ENCODE measurements at regions not wholly inside any gene's neighbourhood (a gene's known extent, or its start where the extent isn't known, plus 50 kb on each side); places are given as distances from the start of the nearest gene placed in this dataset.
"Not testable (repeated sequence)": the region's sequence is repeated elsewhere in the genome, so short reads cannot be mapped to it uniquely, and the experiment has no call there.

DNA sequence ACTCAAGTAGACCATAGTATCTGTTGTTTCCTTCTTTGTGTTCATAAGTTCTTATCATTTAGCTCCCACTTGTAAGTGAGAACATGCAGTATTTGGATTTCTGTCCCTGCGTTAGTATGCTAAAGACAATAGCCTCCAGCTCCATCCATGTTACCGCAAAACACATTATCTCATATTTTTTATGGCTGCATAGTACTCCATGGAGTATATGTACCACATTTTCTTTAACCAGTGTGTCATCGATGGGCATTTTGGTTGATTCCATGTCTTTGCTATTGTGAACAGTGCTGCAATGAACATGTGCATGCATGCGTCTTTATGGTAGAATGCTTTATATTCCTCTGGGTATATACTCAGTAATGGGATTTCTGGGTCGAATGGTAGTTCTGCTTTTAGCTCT, 148.1 kb upstream of the IRS2 start:
- DNase-seq: not testable (repeated sequence)

DNA sequence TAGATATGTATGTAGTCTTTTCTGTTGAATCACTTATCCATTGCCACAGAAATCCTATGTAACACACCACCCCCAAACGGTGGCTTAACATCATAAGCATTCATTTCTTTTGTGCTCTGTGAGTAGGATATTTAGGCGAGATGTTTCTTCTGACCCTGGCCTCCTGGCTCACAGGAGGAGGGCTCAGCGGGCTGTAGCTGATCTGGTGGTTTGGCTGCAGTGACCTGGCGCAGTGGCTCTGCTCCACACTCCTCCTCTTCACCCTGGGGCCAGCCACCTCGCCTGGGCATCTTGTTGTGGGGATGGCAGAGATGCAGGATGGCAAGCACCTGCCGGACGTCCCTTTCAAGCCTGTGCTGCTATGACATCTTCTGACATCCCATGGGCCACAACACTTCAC, 147.1 kb upstream of the IRS2 start:
- DNase-seq: no peak

DNA sequence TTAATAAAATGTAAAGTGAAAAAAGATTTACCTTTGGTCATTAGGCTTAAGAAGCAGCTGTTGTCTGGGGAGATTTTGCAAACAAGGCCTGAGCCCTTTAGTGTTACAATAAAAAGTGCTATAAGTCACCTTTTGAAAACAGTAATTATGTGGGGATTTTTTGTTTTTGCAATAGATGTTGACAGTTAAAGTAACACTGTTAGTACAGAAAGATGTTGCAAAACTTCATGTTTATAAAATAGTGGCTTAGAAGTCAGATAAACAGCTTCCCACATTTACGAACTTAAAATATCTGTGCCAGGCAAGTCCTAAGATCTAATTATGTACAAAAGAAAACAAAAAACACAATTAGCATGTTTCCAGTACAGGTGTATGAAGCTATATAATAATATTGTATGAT, 138.0 kb upstream of the IRS2 start:
- no peak for DNase-seq

DNA sequence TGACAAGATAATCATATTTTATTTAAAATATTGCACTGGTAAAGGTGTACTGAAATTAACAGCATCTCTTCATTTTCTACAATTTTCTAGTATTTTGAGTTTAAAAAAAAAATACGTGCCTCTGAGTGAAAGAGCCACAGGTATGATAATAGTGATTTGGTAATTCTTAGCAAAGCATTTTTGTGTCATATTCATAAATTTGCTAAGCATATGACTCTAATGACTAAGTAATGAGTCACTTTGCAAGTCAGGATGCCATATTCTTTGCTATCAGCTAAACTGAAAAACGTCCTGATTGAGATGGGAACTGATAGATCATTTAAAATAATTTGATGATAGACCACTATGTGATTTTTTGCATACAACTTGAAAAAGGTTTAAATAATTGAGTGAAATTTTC, 136.1 kb upstream of the IRS2 start:
- no peak for DNase-seq

DNA sequence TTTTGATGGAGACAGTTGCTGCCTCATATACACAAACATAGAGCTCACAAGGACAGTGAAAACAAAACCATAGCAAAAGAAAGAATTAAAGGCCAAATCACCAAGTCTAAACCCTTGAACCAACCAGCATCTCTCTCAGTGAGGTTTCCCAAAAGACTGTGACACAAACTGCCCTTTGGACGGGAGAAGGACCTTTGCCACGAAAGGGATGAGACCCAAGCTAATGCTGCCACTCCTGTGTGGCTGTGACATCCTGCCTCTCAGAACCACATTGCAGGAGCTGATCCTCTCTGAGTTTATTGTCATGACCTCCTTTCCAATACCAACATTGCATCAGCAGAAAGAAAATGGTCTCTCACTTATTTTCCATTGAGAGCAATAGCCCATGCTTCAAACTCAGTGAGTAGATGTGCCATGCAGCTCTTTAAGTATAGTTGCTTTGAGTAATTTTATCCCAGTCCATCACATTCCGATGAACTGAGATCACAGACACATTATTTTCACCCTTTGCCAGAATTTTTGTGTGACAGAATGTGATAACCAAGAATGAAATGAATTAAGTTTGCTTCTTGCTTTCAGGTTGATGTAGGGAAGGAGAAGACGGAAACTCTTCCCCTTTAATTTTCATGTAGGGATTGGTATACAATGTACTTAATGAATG, 133.5 kb upstream of the IRS2 start:
- no peak for DNase-seq

DNA sequence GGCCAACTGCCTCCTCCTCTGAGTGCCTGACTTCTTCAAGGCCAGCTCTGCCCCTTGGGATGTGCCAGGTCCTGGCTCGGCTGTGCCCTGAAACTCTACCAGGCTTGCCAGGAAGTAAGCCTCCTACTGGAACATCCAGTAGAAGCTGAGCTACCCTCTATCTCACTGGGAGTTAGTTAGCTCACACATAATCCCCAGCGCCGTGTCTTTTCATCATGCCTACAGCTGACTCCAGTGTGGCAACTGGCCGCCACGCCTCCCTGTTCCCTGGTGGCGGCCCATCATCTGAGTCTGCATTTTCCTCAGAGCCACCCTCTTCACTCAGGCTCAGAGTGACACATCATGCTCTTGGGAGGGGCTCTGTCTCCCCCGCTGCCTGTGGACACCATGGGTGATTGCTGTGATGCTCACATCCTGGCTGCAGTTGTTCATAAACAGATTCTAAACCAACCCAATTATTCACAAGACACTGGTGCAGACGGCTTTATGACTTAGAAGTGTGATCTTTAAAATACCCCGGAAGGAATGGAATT, 131.9 kb upstream of the IRS2 start:
- no peak for DNase-seq

DNA sequence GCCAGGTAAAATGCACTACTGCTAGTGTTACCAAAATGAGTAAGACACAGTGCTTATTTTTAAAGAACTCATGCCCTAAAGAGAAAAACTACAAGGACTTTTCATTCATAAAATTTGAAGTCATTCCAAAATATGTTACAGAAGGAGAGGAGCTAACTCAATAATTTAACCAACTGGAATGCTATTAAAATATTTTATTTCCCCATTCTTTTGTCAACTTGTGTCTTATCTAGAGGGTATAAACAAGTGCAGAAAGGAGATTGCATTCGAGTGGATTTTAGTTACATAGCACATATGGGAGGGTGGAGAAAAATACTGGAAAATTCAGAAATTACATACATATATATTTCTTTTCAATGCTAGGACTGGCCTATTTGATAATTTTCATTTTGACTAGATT, 131.0 kb upstream of the IRS2 start:
- no peak for DNase-seq

DNA sequence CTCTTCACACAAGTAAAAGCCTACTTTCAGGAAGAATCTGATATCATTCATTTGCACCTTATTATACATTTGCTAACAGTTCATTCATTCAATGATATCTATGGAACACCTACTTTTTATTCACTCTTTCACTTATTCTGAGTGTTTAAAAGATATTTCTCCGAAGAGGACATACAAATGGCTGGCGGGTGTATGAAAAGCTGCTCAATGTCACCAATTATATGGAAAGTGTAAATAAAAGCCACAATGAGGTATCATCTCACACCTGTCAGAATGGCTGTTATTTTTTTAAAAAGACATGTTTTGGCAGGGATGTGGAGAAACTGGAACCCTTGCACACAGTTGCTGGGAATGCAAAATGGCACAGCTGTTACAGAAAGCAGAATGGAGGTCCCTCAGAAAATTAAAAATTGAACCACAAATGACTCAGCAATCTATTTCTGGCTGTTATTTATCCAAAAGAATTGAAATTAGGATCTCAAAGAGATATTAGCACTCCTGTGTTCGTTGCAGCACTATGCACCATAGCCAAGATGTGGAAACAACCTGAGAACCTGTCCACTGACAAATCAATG, 127.6 kb upstream of the IRS2 start:
- DNase-seq: no peak

DNA sequence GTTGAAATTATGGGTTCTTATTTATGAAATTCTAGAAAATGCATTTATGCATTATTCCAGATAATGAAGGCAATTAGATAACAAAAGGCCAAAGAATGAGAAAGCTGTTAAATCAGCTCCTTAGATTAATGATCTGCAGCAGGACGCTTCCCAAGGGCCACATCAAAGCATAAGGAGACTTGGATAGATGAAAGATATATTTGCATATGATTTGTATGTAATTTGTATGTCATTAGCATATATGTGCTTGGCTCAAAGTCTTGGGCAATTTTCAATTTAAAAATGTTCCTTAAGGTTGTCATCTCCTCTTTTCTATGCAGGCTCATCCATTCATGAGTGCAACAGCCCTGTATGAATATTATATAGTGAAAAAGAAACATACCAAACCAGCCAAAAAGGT, 126.8 kb upstream of the IRS2 start:
- no peak for DNase-seq

DNA sequence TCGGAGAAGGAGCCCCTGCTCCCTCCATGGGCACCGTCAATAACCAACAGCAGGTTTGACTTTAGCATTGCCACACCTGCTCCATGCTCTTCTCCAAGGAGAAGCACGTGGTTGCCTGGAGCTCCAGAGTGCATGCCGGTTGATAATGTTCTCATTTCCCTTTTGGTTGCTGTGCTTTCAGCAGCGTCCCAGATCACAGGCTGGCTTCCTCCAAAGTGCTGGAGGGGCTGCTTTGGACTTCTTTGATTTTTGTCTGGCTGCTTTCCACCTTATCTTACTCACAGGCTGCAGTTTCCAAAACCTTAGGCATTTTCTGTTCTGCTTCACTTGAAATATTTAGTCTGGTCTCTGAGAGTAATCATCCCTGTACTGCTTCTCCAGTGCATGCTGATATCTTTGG, 123.8 kb upstream of the IRS2 start:
- DNase-seq: no peak

DNA sequence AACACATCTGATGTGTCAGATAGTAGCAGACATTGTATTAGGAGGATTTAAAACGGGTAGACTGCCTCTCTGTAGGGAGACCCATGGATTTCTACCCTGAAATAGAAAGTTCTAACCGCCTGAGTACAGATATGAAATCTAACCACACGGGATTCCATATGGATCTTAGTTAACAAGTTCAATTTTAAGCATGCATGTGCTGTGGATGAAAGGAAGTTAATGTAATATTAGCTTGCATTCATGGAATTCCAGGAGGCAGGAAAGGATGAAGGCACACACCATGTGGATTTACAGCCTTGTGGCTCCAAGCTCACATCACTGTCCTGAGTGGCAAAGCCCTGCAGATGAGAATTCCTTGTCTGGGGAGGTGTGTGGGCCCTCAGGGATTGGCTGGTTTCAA, 120.6 kb upstream of the IRS2 start:
- no peak for DNase-seq

DNA sequence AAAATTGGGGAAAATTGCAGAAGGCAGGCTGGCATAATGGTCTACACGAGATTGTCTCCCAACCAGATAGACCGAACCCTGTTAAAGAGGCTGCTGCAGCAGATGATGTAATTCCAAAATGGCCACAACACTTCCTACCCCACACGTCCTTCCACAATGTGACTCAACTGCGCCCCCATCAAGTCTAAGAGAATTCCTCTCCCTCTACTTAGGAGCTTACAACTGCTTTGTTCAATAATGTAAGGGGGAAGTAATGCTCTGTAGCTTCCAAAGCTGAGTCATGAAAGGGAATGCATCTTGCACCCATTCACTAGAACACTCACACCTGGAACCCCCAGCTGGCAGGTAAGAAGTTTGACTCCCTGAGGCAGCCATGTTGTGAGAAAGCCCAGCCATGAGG, 117.8 kb upstream of the IRS2 start:
- no peak for DNase-seq

DNA sequence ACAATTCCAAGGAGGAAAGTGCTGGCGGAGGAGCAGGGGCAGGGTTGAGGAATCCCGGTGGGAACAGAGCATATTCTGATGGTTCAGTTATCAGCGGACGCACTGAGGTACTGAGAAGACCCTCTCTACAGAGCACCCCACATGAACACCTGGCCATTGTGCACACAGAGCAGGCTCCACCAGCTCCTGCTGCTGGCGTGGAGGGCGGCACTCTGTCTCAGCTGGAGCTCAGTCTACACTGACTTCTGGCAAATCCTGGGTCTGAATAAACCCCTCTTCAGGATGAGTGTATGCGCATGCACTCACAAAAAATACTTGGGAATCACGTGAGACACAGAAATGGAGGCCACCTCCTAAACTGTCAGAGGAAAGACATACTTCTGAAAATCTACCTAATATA, 114.4 kb upstream of the IRS2 start:
- DNase-seq: no peak

DNA sequence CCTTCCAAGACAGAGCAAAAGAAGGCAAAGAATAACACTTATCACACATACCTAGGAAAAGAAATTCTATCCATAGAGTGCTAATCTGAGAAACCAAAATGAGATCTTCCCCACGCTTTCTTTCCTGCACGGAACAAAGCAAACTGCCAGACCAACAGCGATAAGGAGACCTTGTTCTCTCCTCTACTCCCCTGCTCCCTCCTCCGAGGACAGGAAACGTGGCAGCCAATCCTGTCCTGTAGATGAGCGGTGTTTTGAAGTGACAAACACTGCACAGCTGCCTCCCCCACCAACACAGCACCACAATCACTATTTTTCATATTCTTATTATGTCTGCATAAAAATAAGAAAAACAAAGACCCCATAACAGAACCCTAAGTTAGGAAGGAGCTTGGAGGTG, 113.9 kb upstream of the IRS2 start:
- DNase-seq: no peak

DNA sequence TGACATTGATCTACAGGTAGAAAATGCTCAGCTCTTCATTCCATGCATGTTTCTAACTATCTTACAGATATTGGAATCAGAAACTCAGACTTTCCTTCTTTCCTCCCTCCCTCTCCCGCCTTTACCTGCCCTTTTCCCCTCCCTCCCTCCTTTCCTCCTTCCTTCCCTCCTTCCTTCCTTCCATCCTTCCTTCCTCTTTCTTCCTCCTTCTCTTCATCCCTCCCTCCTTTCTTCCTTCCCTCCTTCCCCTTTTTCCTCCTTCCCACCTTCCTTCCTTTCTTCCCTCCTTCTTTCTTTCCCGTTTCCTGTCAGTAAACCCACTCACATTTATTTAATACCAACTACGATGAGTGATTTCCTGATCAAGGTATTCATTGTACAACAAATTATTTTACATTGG, 113.4 kb upstream of the IRS2 start:
- no peak for DNase-seq

DNA sequence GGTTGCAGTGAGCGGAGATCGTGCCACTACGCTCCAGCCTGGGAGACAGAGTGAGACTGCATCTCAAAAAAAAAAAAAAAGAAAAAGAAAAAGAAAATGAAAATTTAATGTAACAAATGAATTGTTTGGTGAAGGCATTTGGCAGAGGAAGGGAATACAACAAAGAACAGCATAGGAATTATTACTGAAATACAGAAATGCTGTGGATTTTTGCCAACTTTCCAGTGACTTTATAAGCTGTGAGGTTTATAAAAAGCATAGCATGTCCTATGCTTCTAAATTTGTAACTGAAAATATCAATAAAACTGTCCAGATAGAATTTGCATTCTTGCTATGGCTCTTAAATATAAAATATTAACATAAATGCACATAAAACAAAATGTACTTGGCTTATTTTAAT, 112.9 kb upstream of the IRS2 start:
- no peak for DNase-seq

DNA sequence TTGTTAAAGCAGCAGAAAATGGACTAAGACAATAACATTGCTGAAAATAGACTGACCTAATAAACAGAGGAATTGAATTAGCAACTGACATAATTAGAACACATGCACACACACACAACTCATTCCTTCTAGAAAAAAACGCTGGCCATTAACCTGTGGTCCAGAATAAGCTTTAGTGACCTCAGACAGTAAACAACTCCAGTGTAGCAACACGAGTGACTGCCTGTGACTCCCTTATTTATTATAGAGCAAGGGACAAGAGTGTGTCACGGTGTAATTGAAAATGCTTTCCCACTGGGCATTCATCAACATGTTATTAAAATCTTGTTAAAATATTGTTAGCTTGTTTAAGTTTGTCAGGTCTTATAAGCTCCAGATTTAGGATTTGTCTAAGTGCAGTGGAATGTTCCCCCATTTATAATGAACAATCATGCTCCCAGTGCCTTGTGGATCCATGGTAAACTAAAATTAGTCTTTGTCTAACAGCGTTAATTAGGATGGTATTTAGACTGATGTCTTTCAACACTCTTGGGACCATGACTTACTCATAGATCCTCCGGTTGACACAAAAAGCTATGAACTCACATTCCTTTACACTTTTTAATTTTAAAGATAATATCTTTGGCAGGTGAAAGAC, 111.7 kb upstream of the IRS2 start:
- no peak for DNase-seq

DNA sequence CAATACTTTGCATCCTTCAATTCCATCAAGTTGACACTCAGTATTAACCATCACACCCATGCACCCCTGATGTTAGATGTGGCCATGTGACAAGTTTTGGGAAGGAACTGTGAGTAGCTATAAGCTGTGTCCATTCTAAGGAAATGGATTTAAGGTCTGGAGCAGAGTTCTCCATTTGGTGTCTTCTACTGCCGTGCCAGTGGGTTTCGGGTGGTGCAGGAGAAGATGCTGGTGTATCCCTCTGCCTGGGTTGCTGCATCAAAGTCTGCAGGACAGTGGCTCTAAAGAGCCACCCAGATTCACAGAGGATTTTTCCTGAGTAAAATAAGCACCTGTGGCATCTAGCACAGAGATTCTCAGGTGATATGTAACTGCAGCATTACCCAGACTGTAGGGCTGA, 105.7 kb upstream of the IRS2 start:
- no peak for DNase-seq

DNA sequence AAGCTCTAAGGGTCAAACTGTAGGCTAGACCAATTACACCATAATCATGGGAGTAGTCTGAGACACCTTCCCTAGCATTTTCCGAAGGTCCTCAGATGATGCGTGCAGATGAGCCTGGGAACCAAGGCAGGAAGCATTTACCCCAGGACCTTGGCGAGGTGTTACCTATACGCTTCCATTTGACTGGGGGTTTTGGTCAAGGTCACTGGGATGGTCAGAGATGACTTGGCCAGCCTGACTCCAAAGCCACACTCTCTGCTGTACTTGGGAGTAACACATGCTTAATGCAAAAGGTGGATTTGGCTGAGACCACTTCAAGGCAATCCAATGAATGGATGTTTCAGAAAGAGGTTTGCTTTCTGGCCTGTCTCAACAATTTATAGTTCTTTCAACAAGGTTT, 98.9 kb upstream of the IRS2 start:
- no peak for DNase-seq

DNA sequence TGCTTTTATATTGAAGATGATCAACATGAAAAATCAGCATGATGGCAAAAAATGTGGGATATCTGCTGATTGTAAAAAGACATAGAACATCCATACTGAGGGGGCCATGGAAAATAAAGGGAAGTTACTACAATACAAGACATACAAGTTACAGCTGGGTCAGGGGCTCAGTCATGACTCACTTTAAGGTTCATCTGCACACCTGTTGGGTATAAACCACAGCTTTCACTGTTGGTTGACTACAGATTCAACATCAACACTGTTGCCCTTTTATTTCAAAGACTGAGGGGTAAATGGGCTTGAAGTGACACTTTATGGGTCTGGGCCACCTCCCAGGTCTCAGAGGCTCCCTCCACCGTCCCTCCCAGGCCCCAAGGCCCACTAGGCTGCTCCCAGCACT, 98.1 kb upstream of the IRS2 start:
- DNase-seq: no peak

DNA sequence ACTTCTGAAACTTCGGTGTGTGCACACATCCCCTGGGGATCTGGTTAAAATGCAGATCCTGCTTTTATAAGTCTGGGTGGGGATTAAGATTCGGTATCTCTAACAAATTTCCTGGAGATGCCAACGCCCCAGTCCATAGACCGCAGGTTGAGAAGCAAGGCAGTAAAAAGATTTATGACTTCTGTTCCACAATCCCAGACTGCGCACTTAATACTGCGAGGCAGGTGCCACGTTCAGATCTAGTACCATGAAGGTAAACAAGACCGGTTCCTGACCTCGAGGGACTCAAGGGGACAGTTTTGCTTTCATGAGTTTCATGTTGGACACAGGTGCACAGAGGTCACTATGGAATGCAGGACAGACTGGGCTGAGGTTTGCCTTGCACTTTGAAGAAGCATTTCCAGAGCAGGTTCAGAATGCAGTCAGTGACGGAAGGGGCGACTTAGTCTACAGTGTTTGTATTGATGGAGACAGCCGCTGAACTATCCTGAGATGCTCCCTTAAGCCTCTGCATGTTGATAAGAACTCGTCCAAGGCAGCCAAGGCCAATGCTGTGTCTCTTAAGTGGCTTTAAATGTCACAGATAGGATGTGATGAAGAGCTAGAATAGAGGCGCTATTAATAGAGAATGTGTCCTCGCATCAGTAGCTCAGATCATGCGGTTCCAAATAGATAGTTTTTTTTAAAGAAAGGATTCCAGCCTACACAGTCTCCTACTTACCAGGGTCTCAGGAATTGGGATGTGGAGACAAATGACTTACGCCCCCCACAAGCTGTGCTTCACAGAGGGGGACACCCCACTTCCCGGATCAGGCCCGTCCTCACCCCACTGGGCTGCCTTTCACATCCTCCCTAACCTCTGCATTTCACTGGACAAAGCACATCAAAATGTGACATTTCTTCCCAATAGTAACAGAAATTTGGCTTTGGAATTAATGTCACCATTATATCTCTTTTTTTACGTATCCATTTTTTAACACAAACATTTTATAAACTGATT, 97.1 kb upstream of the IRS2 start:
- no peak for DNase-seq

DNA sequence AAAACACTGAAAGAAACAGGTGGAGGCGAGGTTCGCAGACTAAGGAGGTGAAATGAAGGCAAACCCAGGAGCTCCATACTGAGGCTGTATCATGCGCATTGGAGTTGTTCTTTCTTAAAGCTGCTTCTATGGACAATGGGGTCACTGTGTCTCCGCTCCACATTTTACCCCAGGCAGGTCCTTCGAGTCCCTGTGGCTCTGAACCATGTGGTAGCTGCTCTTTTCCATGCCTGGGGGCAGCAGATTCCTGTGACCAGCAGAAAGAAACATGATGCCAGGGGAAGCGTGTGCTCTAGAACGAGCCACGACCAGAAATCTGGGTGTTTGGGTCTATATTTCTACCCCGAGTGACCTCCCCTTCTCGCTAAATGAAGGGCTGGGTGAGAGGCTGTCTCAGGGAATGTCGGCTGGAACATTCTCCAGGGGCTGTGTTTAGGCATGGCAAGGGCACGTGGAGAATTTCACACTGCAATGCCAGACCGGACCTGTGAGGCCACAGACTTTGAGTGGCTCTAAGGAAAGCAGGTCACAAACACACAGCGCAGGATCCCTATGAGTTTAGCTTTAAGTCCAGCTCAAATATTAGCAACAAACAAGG, 95.7 kb upstream of the IRS2 start:
- no peak for DNase-seq

DNA sequence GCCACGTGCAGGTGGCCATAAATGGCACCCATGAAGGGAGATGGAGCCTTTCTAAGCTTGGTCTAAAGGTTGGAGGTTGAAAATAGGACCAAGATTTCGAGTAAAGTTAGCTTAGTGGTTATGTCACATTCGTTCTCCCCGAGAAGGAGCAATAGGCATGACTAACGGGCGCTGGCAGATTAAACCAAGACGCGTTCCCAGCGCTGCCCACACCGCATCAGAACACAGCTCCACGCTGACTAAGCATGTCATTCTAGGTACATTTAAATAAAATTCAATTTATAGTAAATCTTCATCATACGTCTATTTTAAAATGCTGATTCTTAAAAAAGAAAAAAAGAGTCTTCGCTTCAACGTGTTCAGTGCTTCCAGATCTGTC, 95.0 kb upstream of the IRS2 start:
- DNase-seq: no peak
